GM23248 (cell line): ENCODE measurements at regions not wholly inside any gene's neighbourhood (a gene's known extent, or its start where the extent isn't known, plus 50 kb on each side); places are given as distances from the start of the nearest gene placed in this dataset.

Source experiments
- EZH2 ChIP-seq: fragments of 200-600 bp; sonication (generic); IDR thresholded peaks from 2 replicates; pipeline ENCODE4 v1.6.1; 2018; ENCODE audit warnings: antibody characterized with exemption, mild to moderate bottlenecking; ENCODE audit not compliant: insufficient read depth, poor library complexity, severe bottlenecking
- EZH2phosphoT487 ChIP-seq: fragments of 200-600 bp; sonication (generic); IDR thresholded peaks from 2 replicates; pipeline ENCODE4 v1.6.1; 2018; ENCODE audit warnings: antibody characterized with exemption, moderate library complexity, mild to moderate bottlenecking, low read depth; ENCODE audit not compliant: insufficient read depth

DNA sequence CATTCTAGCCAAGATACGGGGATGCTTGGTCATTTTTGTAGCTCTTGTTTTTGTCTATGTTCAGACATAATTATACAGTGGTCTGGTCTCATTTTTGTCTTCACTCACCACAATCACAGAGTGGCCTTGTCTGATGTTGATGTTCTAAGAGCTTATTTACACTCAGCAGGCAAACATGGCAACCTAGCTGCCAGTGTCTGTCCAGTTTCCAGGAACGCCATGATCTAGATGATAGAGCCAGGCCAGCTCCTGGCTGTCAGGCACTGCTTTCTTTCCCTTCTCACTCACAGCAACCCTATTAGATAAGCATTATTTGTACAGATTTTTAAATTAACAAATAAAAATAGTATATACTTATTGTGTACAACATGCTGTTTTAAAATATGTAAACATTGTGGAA lies 98.6 kb upstream of the PHF14 start:
- TF ChIP-seq EZH2 (no peak), EZH2phosphoT487 (no peak)
